ENCODE measurements at regions not wholly inside any gene's neighbourhood (a gene's known extent, or its start where the extent isn't known, plus 50 kb on each side); places are given as distances from the start of the nearest gene placed in this dataset.

DNA sequence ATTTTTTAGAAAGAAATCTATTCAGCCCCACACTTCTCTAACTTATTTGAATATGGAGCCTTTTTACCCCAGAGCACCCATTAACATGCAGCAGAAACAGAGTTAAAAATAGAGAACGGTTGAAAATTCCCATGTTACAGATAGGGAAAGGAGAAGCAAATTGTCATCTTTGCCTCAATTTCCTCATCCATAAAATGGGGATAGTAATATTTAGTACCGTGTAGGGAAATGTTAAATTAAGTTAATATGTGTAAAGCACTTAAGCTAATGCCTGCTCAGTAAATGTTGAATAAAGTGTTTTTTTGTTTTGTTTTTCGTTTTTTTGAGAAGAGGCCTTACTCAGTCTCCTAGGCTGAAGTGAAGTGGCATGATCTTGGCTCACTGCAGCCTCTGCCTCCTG lies 50.3 kb downstream of the NAV1 start:
- no peak for FAIRE-seq

DNA sequence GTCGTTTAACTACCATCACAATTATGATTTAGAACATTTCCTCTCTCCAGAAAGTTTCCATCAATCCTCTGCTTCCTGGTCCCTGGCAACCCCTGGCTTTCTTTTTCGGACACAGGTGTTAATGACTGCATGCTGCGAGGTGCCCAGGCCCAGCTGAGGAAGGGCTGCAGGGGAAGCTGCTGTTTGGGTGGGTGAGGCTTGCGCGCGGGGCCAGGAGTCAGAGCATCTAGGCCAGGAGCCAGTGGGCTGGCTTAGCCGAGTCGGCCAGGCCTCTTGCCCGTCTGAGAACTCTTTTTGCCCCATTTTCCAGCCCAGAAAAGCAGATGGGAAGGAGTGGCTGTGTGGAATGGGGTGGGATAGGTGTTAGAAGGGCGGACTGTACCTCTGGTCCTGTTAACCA lies 51.5 kb downstream of the NAV1 start:
- FAIRE-seq, result no peak

GRCh38 chr1:201591348-201591747 lies 52.4 kb downstream of the NAV1 start:
- FAIRE-seq, result no peak

DNA sequence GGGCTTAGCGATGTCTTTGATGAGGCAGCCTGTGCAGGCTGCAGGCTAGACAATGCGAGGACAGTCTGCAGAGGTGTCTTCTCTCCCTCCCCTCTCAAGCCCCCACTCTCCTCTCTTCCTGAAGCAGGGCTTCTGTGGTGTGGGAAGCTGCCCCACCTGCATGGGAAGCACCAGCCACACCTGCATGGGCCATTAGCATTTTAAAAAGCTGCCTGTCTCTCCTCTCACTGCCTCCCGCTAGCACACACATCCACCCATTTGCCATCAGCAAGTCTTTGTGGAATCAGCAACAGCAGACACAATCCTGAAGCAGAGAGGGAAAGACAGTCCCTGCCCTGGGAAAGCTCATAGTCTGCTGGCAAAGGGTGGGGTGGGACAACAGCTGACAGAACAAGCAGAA lies 53.1 kb downstream of the NAV1 start:
- no peak for FAIRE-seq

DNA sequence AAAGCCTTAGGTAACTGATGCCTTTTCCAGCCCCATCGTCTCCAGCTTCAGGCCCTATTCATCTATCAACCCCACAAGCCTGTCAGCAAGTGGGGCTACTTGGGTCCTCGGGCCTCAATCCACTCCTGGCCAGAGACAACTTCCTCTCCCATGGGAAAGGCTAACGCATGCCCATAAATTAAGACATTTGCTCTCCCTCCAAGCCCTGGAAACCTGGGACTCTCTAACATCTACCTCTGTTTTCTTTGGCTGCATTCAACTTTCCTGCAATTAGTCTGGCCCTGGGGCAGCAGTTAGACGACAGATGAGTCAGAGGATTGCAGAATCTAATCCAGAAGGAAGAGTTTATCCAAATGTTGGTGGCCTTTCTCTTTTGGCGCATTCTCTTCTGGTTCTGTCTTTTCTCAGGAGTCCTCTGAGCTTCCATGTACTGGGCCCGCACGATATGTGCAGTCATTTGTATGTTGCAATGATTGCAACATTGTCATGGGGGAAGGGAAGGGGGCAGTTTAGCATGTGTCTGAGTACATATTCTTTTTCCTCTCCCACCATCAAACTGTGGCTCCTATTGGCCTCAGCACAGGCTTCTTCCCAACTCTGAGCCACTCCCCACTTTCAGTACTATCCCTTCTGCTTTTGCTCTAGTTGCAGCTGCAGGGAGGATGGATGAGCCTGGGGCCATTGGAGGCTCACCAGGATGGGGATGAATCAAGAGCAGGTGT lies 54.4 kb downstream of the NAV1 start:
- no peak for FAIRE-seq

- FAIRE-seq, result no peak
These were observed 55.8 kb downstream of the NAV1 start for GRCh38 chr1:201594575-201595245.

GRCh38 chr1:201595381-201595780 lies 56.5 kb downstream of the NAV1 start:
- no peak for FAIRE-seq

DNA sequence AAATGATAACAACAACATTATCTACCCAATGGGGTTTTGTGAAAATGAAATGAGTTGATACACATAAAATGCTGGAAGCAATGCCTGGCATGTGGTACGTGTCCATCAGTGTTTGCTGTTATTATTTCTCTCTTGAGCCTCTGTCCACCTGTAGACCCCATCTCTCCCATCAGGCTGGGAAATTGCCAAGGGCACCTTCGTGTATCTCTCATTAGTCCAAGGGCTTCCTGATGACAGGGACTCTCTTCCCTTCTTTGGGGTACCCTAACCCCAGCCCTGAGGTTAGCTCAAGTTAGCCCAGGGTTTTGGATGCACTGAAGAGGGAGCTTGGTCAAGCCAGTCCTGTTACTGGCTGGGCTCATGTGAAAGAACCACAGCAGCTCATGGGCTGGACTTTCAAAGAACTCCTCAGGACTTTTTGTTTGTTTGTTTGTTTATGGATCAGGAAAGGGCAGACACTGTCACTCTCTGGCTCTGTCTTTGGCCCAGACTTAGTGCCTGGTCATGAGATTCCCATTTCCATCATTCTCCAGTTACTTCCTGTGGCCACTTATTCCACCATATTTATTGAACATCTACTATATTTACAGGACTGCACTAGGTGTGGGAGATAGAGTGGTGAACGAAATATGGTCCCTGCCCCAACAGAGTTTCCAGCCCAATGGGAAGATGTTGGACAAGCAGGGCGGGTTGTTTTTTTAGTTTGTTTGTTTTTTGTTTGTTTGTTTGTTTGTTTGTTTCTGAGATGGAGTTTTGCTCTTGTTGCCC lies 57.4 kb downstream of the NAV1 start:
- no peak for FAIRE-seq

- FAIRE-seq, result no peak
These were observed 58.8 kb downstream of the NAV1 start for GRCh38 chr1:201597551-201598230.

DNA sequence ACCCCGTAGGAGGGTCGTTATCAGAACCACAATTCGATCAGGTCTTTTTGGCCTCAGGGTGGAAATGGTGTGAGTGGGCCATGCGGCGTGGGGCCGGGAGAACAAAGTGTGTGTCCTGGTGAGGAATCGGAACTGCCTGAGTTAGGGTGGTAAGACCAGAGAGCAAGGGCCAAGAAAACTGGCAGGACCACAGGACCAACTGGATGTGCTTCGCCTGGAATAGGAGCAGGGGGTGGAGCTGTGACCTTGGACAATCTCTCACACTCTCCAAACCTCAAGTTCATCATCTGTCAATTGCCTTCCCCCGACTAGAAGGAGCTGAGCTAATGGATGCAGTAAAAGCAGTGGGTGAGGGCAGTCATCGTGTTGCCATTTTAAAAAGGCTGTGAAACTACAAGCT lies 59.5 kb downstream of the NAV1 start:
- FAIRE-seq, result no peak

- FAIRE-seq, result no peak
These were observed 60.0 kb downstream of the NAV1 start for GRCh38 chr1:201598973-201599372.

- no peak for FAIRE-seq
These were observed 60.6 kb downstream of the NAV1 start for GRCh38 chr1:201599548-201599947.

- no peak for FAIRE-seq
These were observed 63.7 kb downstream of the NAV1 start for GRCh38 chr1:201602413-201603265.

GRCh38 chr1:201603613-201604232 lies 64.8 kb downstream of the NAV1 start:
- no peak for FAIRE-seq

- no peak for FAIRE-seq
These were observed 66.6 kb downstream of the NAV1 start for GRCh38 chr1:201605385-201606010.

DNA sequence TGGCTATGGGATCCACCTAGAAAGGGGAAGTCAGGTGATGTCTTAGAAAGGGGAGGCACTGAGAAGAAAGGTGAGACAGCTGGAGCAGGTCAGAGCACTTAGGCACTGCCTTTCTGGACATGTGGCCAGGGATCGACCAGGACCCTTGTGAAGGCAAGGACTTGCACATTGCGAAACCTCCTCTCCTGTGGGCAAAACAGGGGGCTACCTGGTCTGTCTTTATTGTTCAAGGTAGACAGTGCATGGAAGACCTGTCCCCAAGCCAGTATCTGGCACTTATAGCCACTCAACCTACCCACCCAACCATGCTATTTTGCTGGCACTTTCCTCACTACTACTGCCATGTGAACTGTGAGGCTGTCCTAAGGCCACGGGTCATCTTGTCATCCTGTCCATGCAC lies 67.2 kb downstream of the NAV1 start:
- no peak for FAIRE-seq

- no peak for FAIRE-seq
These were observed 67.7 kb downstream of the NAV1 start for GRCh38 chr1:201606623-201607022.

GRCh38 chr1:201608635-201609395 lies 69.9 kb downstream of the NAV1 start:
- no peak for FAIRE-seq

DNA sequence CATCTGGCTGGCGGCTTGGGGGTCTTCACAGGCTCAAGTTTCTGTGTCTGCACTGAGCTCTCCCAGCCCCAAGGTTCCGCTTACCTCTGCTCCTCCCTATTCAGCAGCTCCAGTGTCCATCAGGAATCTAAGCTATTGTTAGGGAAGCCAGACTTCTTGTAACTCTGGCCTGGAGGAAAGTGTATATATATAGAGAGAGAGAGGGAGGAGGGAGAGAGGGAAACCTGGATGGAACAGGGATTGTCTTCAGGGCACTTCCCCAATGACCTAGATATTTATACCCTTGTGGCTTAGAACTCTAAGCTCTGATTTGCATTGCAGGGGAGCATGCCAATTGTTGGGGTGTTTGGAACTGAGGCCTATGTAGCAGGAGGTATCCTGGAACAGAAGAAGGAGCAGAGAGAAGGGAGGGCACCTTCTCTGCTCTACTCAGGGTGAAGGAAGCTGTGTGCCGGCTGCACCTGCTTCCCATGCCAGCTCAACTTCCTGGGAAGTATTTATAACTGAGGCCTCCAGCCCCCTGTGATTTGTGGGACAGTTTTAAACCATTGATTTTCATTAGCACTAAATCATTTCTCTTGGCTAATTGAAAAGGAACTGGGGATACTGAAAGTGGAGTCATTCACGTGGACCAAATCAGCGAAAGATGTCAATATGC lies 70.9 kb downstream of the NAV1 start:
- no peak for FAIRE-seq

GRCh38 chr1:201610858-201611257 lies 71.9 kb downstream of the NAV1 start:
- FAIRE-seq, result no peak
